CD14-positive monocyte (primary cell): ENCODE measurements at regions not wholly inside any gene's neighbourhood (a gene's known extent, or its start where the extent isn't known, plus 50 kb on each side); places are given as distances from the start of the nearest gene placed in this dataset.

Source experiments
- DNase-seq, 3 donors: peaks; one replicate each; pipeline ENCODE4 v3.0.0-alpha.2; 2011 to 2022
- H2AFZ ChIP-seq: 2 replicates; pipeline ENCODE4 v1.6.0; 2012; ENCODE audit warnings: mild to moderate bottlenecking, low read depth, low read length, inconsistent platforms; ENCODE audit not compliant: insufficient read depth, poor library complexity, severe bottlenecking
- H3K27ac ChIP-seq, 2 donors: 1 replicate in 1 of 2; 2 replicates in 1 of 2; pipeline ENCODE4 v1.5.1; 2012 to 2013; ENCODE audit warnings: low read length in 2 of 2, control low read depth in 1 of 2, inconsistent platforms in 1 of 2, low read depth in 1 of 2, mild to moderate bottlenecking in 1 of 2
- H3K27me3 ChIP-seq, 2 donors: one replicate each; pipeline versions ENCODE4 v1.6.0 to v1.6.1; 2011 to 2013; ENCODE audit warnings: low read length in 2 of 2; ENCODE audit not compliant: control insufficient read depth in 2 of 2, insufficient read depth in 2 of 2
- H3K36me3 ChIP-seq, 2 donors: replicated peaks in 1 of 2; 1 replicate in 1 of 2; 2 replicates in 1 of 2; pipeline versions ENCODE4 v1.5.1 to v1.6.1; 2012 to 2013; ENCODE audit warnings: low read length in 2 of 2, control low read depth in 1 of 2, inconsistent platforms in 1 of 2, mild to moderate bottlenecking in 1 of 2; ENCODE audit not compliant: insufficient read depth in 2 of 2, control insufficient read depth in 1 of 2
- H3K4me1 ChIP-seq, 2 donors: 1 replicate in 1 of 2; 2 replicates in 1 of 2; pipeline versions ENCODE4 v1.5.1 to v1.6.1; 2012 to 2013; ENCODE audit warnings: low read length in 2 of 2, control low read depth in 1 of 2, inconsistent platforms in 1 of 2, mild to moderate bottlenecking in 1 of 2, moderate library complexity in 1 of 2; ENCODE audit not compliant: insufficient read depth in 2 of 2, control insufficient read depth in 1 of 2
- H3K4me2 ChIP-seq: replicated peaks from 2 replicates; pipeline ENCODE3; 2012; ENCODE audit warnings: low read length, moderate library complexity, mild to moderate bottlenecking; ENCODE audit not compliant: poor library complexity, severe bottlenecking; ENCODE audit errors: extremely low read depth
- H3K4me3 ChIP-seq, 3 experiments: fragments of 200-600 bp in 1 of 3; sonication (generic) in 1 of 3; replicated peaks in 1 of 3; 1 replicate in 2 of 3; 2 replicates in 1 of 3; pipeline ENCODE4 v1.5.1; 2011 to 2013; ENCODE audit warnings: low read length in 3 of 3, mild to moderate bottlenecking in 3 of 3, control low read depth in 2 of 3, low read depth in 2 of 3, inconsistent platforms in 1 of 3, moderate library complexity in 1 of 3
- H3K79me2 ChIP-seq: 2 replicates; pipeline ENCODE4 v1.6.0; 2012; ENCODE audit warnings: mild to moderate bottlenecking, control low read depth, inconsistent platforms, low read length, moderate library complexity; ENCODE audit not compliant: insufficient read depth
- H3K9ac ChIP-seq: 2 replicates; pipeline ENCODE4 v1.6.0; 2017; ENCODE audit warnings: low read length, mild to moderate bottlenecking; ENCODE audit not compliant: insufficient read depth, poor library complexity, severe bottlenecking
- H3K9me3 ChIP-seq, 2 donors: replicated peaks in 1 of 2; 1 replicate in 1 of 2; 2 replicates in 1 of 2; pipeline versions ENCODE4 v1.5.1 to v1.6.1; 2012 to 2013; ENCODE audit warnings: low read length in 2 of 2, control low read depth in 1 of 2; ENCODE audit not compliant: control insufficient read depth in 1 of 2, insufficient read depth in 1 of 2
- H4K20me1 ChIP-seq: 2 replicates; pipeline ENCODE4 v1.6.0; 2012; ENCODE audit warnings: mild to moderate bottlenecking, low read length, control low read depth, moderate library complexity; ENCODE audit not compliant: insufficient read depth
- H3K27ac Mint-ChIP-seq, 7 donors: one replicate each; pipeline ENCODE4 v1.8.0; 2020; ENCODE audit warnings: mild to moderate bottlenecking in 7 of 7, mixed read lengths in 7 of 7, moderate library complexity in 6 of 7, inconsistent platforms in 2 of 7
- H3K27me3 Mint-ChIP-seq, 3 donors: one replicate each; pipeline ENCODE4 v1.8.0; 2021 to 2022; ENCODE audit warnings: low read depth in 3 of 3, mild to moderate bottlenecking in 3 of 3, mixed read lengths in 3 of 3, moderate library complexity in 3 of 3, inconsistent platforms in 1 of 3
- H3K36me3 Mint-ChIP-seq, 2 donors: one replicate each; pipeline ENCODE4 v1.8.0; 2020; ENCODE audit warnings: mixed read lengths in 2 of 2, inconsistent platforms in 1 of 2, mild to moderate bottlenecking in 1 of 2
- H3K4me1 Mint-ChIP-seq: one replicate; pipeline ENCODE4 v1.8.0; 2020; ENCODE audit warnings: mild to moderate bottlenecking, mixed read lengths
- H3K4me3 Mint-ChIP-seq, 2 donors: one replicate each; pipeline ENCODE4 v1.8.0; 2020; ENCODE audit warnings: mild to moderate bottlenecking in 2 of 2, mixed read lengths in 2 of 2, moderate library complexity in 1 of 2
- H3K9me3 Mint-ChIP-seq, 7 donors: one replicate each; pipeline ENCODE4 v1.8.0; 2020 to 2022; ENCODE audit warnings: mixed read lengths in 7 of 7, mild to moderate bottlenecking in 6 of 7, moderate library complexity in 6 of 7, inconsistent platforms in 2 of 7
- CTCF ChIP-seq: fragments of 200-600 bp; IDR thresholded peaks from one replicate; pipeline ENCODE4 v1.8.0; 2022; ENCODE audit warnings: antibody characterized with exemption, mild to moderate bottlenecking
- WGBS: methylation state at CpG from one replicate; pipeline ENCODE4 v1.1.5; 2013; ENCODE audit warnings: missing lambda C conversion rate; ENCODE audit not compliant: insufficient coverage; 5-methylcytosine and 5-hydroxymethylcytosine counted together
- intact Hi-C, 2 donors: fragments of 100-400 bp; cut with micrococcal nuclease; formaldehyde crosslinking; loops; one replicate each; pipeline versions ENCODE4 v1.15.0 to v1.15.1; 2023

DNA sequence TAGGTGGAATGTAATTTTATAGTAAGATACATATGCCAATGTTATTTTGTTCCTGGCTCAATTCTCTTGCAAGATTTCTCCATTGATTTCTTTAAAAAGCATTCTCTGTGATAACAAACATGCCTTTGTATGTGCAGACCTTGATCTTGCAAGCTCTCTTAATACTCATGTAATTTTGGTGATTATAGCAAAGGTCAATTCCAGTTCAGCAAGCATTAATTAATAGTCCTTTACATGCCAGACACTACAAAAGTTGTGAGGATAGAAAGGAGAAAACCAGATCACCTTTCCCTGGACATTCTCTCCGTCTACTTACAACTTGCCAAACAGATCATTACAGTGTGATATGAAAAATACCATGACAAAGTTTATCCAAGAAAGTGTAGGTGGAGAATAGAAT, 173.7 kb upstream of the DOK6 start:
- H2AFZ ChIP-seq: no peak overlapping the region
- WGBS: no CpG with 5 or more reads among the region's 1 CpG
- H3K4me1 ChIP-seq: no peaks in the 10 kb centered on the region
- no peaks in the 10 kb centered on the region for H4K20me1 ChIP-seq
- H3K36me3 ChIP-seq: no peaks in the 10 kb centered on the region
- no peak overlapping the region for H3K27ac Mint-ChIP-seq
- no peaks in the 10 kb centered on the region for H3K4me1 Mint-ChIP-seq
- intact Hi-C loops: no loop called here
- no peak overlapping the region for H3K4me2 ChIP-seq
- no peak overlapping the region for H3K4me3 ChIP-seq
- no peaks in the 10 kb centered on the region for H3K27me3 Mint-ChIP-seq
- peaks cover 0 to 5% (median 2%) of the 10 kb centered on the region in 7 donors for H3K9me3 Mint-ChIP-seq
- H3K4me3 Mint-ChIP-seq: no peak overlapping the region
- H3K9ac ChIP-seq: no peak overlapping the region
- no peaks in the 10 kb centered on the region for H3K79me2 ChIP-seq
- no peaks in the 10 kb centered on the region for H3K36me3 Mint-ChIP-seq
- H3K27me3 ChIP-seq: no peaks in the 10 kb centered on the region
- peaks cover 6 to 7% of the 10 kb centered on the region in 2 donors for H3K9me3 ChIP-seq
- H3K27ac ChIP-seq: no peak overlapping the region
- no peak for DNase-seq
- TF ChIP-seq CTCF: no peak

- H3K27ac Mint-ChIP-seq: no peak overlapping the region
- no peak for DNase-seq
- intact Hi-C loops: no loop called here
- Histone ChIP-seq H3K4me1 (no peaks in the 10 kb centered on the region), H2AFZ (no peak overlapping the region), H3K9me3 (peaks cover 3 to 6% of the 10 kb centered on the region in 2 donors), H3K4me2 (no peak overlapping the region), H3K36me3 (no peaks in the 10 kb centered on the region), H3K27ac (no peak overlapping the region), H3K4me3 (no peak overlapping the region), H4K20me1 (no peaks in the 10 kb centered on the region), H3K9ac (no peak overlapping the region), H3K27me3 (no peaks in the 10 kb centered on the region), H3K79me2 (no peaks in the 10 kb centered on the region)
- peaks cover 0 to 2% (median 0%) of the 10 kb centered on the region in 7 donors for H3K9me3 Mint-ChIP-seq
- TF ChIP-seq CTCF: no peak
- 98% methylated on average over 7 of the region's 8 CpGs for WGBS
- no peaks in the 10 kb centered on the region for H3K4me1 Mint-ChIP-seq
- H3K27me3 Mint-ChIP-seq: no peaks in the 10 kb centered on the region
- H3K36me3 Mint-ChIP-seq: no peaks in the 10 kb centered on the region
- no peak overlapping the region for H3K4me3 Mint-ChIP-seq
Observed at GRCh38 chr18:69230204-69230603, 170.5 kb upstream of the DOK6 start.
